B cell (primary cell): ENCODE measurements at regions not wholly inside any gene's neighbourhood (a gene's known extent, or its start where the extent isn't known, plus 50 kb on each side); places are given as distances from the start of the nearest gene placed in this dataset.

Experiments used
- ATAC-seq: fragments of 200-7000 bp; cut with Tn5 transposase; one replicate; pipeline ENCODE4 v1.10.0; 2021; ENCODE audit warnings: low read depth, mild to moderate bottlenecking, moderate number of reproducible peaks, moderate library complexity
- CTCF ChIA-PET: fragments of 350-600 bp; sonication (Branson Sonifier 250); formaldehyde crosslinking; loops from one replicate; lab custom pipeline; 2021; ENCODE audit warnings: antibody characterized with exemption, inconsistent platforms; lab: Charles Lee
- POLR2A ChIA-PET: fragments of 350-600 bp; sonication (Branson Sonifier 250); formaldehyde crosslinking; loops from one replicate; lab custom pipeline; 2021; ENCODE audit warnings: antibody characterized with exemption; lab: Charles Lee
- DNase-seq: peaks from one replicate; pipeline ENCODE4 v3.0.0; 2013
- H2AFZ ChIP-seq: 2 replicates; pipeline ENCODE4 v1.6.1; 2012; ENCODE audit warnings: mild to moderate bottlenecking, low read depth, low read length; ENCODE audit not compliant: insufficient read depth, poor library complexity, severe bottlenecking
- H3K27ac ChIP-seq, 2 donors: 1 replicate in 1 of 2; 2 replicates in 1 of 2; pipeline ENCODE4 v1.5.1; 2012 to 2013; ENCODE audit warnings: low read length in 2 of 2, mild to moderate bottlenecking in 2 of 2, moderate library complexity in 1 of 2
- H3K27me3 ChIP-seq, 4 experiments: fragments of 200-600 bp in 1 of 4; sonication (generic) in 1 of 4; replicated peaks in 1 of 4; 1 replicate in 2 of 4; 2 replicates in 2 of 4; pipeline versions ENCODE4 v1.6.1 to v1.7.0; 2013 to 2016; ENCODE audit warnings: low read length in 3 of 4, mild to moderate bottlenecking in 2 of 4, mixed read lengths in 1 of 4, moderate library complexity in 1 of 4; ENCODE audit not compliant: insufficient read depth in 4 of 4, control insufficient read depth in 3 of 4; ENCODE audit errors: control extremely low read depth in 1 of 4
- H3K36me3 ChIP-seq, 2 experiments: replicated peaks in 1 of 2; 1 replicate in 1 of 2; 2 replicates in 1 of 2; pipeline versions ENCODE4 v1.6.1 to v1.7.1; 2013; ENCODE audit warnings: low read length in 1 of 2; ENCODE audit not compliant: insufficient read depth in 2 of 2, control insufficient read depth in 1 of 2; ENCODE audit errors: control extremely low read depth in 1 of 2, extremely low read depth in 1 of 2
- H3K4me1 ChIP-seq, 2 donors: fragments of 200-600 bp in 1 of 2; sonication (generic) in 1 of 2; 1 replicate in 1 of 2; 2 replicates in 1 of 2; pipeline versions ENCODE4 v1.5.1 to v1.6.1; 2013 to 2017; ENCODE audit warnings: low read length in 2 of 2; ENCODE audit not compliant: control insufficient read depth in 2 of 2, insufficient read depth in 2 of 2
- H3K4me2 ChIP-seq: replicated peaks from 2 replicates; pipeline ENCODE3; 2012; ENCODE audit warnings: mild to moderate bottlenecking, low read depth, low read length; ENCODE audit not compliant: poor library complexity, severe bottlenecking
- H3K4me3 ChIP-seq, 5 experiments: fragments of 200-600 bp in 1 of 5; sonication (generic) in 1 of 5; 1 replicate in 3 of 5; 2 replicates in 2 of 5; pipeline versions ENCODE4 v1.5.1 to v1.7.0; 2011 to 2016; ENCODE audit warnings: low read length in 4 of 5, mild to moderate bottlenecking in 4 of 5, low read depth in 2 of 5, control low read depth in 1 of 5, moderate library complexity in 1 of 5; ENCODE audit not compliant: insufficient read depth in 1 of 5; ENCODE audit errors: control extremely low read depth in 1 of 5, extremely low read depth in 1 of 5
- H3K79me2 ChIP-seq: fragments of 200-600 bp; sonication (generic); one replicate; pipeline ENCODE4 v1.6.0; 2016; ENCODE audit warnings: low read length; ENCODE audit not compliant: control insufficient read depth, insufficient read depth
- H3K9ac ChIP-seq: fragments of 200-600 bp; sonication (generic); 2 replicates; pipeline ENCODE4 v1.6.1; 2017; ENCODE audit warnings: mild to moderate bottlenecking, low read length, moderate library complexity
- H3K9me3 ChIP-seq, 3 donors: one replicate each; pipeline versions ENCODE4 v1.6.1 to v1.7.1; 2013; ENCODE audit warnings: low read length in 2 of 3; ENCODE audit not compliant: control insufficient read depth in 2 of 3, insufficient read depth in 1 of 3; ENCODE audit errors: control extremely low read depth in 1 of 3
- H4K20me1 ChIP-seq: 2 replicates; pipeline ENCODE4 v1.6.0; 2012; ENCODE audit warnings: mild to moderate bottlenecking, low read length; ENCODE audit not compliant: insufficient read depth, control insufficient read depth, poor library complexity, severe bottlenecking
- H3K27ac Mint-ChIP-seq: one replicate; pipeline ENCODE4 v1.8.0; 2021; ENCODE audit warnings: mixed read lengths
- H3K27me3 Mint-ChIP-seq: one replicate; pipeline ENCODE4 v1.8.0; 2021; ENCODE audit warnings: mixed read lengths
- H3K4me1 Mint-ChIP-seq: one replicate; pipeline ENCODE4 v1.8.0; 2021; ENCODE audit warnings: mixed read lengths
- H3K4me3 Mint-ChIP-seq: one replicate; pipeline ENCODE4 v1.8.0; 2021; ENCODE audit warnings: mixed read lengths
- H3K9me3 Mint-ChIP-seq: one replicate; pipeline ENCODE4 v1.8.0; 2022; ENCODE audit warnings: mixed read lengths; ENCODE audit not compliant: insufficient read depth
- EZH2 ChIP-seq: IDR thresholded peaks from 2 replicates; pipeline ENCODE4 v1.6.1; 2012; ENCODE audit warnings: borderline replicate concordance, low read depth, mild to moderate bottlenecking, moderate library complexity, low read length; ENCODE audit not compliant: insufficient read depth, poor library complexity, severe bottlenecking
- WGBS: methylation state at CpG from one replicate; pipeline ENCODE4 v1.1.5; 2013; ENCODE audit warnings: missing lambda C conversion rate; ENCODE audit not compliant: insufficient coverage; 5-methylcytosine and 5-hydroxymethylcytosine counted together
- intact Hi-C: fragments of 100-400 bp; cut with micrococcal nuclease; formaldehyde crosslinking; loops from one replicate; pipeline ENCODE4 v1.10.0; 2022
- TF ChIP-seq, protein P1 (sequence below): fragments of 200-600 bp; IDR thresholded peaks from one replicate; pipeline ENCODE4 v1.8.0; 2022; ENCODE audit warnings: antibody characterized with exemption, mild to moderate bottlenecking

DNA sequence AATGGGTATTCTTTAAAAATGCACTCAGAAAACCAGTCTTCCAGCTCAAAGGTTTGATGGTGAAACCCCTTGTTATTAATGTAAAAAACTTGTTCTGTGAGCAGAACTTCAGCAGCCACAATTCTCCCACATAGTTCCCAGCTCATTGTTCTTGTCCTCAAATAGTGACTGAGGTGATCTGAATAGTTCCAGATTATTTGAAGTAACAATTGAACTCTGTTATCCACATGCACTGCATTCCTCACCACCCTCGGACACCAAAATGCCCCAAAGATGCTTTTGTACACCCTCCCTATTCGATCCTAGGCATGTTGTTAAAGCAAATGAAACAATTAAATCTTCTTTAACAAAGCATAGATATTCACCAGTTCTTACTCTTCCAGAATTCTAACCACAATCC, 2186.8 kb upstream of the CELF4 start:
- no peak overlapping the region for H3K9ac ChIP-seq
- H4K20me1 ChIP-seq, result no peaks in the 10 kb centered on the region
- no peak overlapping the region for H3K4me3 ChIP-seq
- H3K9me3 ChIP-seq, result peaks cover 0 to 19% (median 0%) of the 10 kb centered on the region in 3 donors
- no peaks in the 10 kb centered on the region for H3K79me2 ChIP-seq
- H3K36me3 ChIP-seq, result no peaks in the 10 kb centered on the region
- POLR2A ChIA-PET, result no interaction called here
- no peaks in the 10 kb centered on the region for H3K9me3 Mint-ChIP-seq
- no peak for TF ChIP-seq EZH2
- TF ChIP-seq, protein P1, sequence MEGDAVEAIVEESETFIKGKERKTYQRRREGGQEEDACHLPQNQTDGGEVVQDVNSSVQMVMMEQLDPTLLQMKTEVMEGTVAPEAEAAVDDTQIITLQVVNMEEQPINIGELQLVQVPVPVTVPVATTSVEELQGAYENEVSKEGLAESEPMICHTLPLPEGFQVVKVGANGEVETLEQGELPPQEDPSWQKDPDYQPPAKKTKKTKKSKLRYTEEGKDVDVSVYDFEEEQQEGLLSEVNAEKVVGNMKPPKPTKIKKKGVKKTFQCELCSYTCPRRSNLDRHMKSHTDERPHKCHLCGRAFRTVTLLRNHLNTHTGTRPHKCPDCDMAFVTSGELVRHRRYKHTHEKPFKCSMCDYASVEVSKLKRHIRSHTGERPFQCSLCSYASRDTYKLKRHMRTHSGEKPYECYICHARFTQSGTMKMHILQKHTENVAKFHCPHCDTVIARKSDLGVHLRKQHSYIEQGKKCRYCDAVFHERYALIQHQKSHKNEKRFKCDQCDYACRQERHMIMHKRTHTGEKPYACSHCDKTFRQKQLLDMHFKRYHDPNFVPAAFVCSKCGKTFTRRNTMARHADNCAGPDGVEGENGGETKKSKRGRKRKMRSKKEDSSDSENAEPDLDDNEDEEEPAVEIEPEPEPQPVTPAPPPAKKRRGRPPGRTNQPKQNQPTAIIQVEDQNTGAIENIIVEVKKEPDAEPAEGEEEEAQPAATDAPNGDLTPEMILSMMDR, result no peak
- no peak overlapping the region for H3K4me3 Mint-ChIP-seq
- DNase-seq (no peak), ATAC-seq (no peak)
- no CpG with 5 or more reads among the region's 2 CpGs for WGBS
- H3K27me3 Mint-ChIP-seq, result no peaks in the 10 kb centered on the region
- no peak overlapping the region for H3K4me2 ChIP-seq
- no peaks in the 10 kb centered on the region for H3K27me3 ChIP-seq
- H3K4me1 ChIP-seq, result no peaks in the 10 kb centered on the region
- no peak overlapping the region for H3K27ac ChIP-seq
- CTCF ChIA-PET, result no interaction called here
- no peak overlapping the region for H3K27ac Mint-ChIP-seq
- H3K4me1 Mint-ChIP-seq, result no peaks in the 10 kb centered on the region
- intact Hi-C loops, result no loop called here
- no peak overlapping the region for H2AFZ ChIP-seq

DNA sequence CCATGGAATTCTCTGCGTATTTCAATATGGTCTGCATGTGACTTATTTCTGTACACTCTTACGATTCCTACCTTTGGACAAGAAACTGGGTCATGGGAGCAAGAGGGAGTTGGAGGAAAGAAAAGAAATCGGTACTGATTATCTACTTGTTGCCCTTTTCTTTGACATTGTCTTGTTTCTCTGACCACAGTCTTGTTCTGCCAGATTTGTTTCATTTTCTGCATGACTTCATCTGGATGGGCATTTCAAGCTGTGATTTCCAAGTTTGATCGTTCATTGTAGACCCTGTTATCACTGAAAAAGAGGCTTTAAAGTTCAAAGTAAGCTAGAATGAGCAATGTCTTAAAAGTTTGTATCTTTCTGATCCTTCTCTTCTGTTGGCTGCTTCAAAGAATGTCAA, 2186.3 kb upstream of the CELF4 start:
- no peaks in the 10 kb centered on the region for H4K20me1 ChIP-seq
- DNase-seq, result no peak
- H3K27ac ChIP-seq, result no peak overlapping the region
- no peaks in the 10 kb centered on the region for H3K79me2 ChIP-seq
- H3K9me3 ChIP-seq, result peaks cover 0 to 19% (median 0%) of the 10 kb centered on the region in 3 donors
- no peak for ATAC-seq
- no peak overlapping the region for H3K4me3 Mint-ChIP-seq
- H3K4me1 Mint-ChIP-seq, result no peaks in the 10 kb centered on the region
- no peak for TF ChIP-seq EZH2
- TF ChIP-seq, protein P1, result no peak
- no peak overlapping the region for H2AFZ ChIP-seq
- no peaks in the 10 kb centered on the region for H3K9me3 Mint-ChIP-seq
- ChIA-PET CTCF (no interaction called here), POLR2A (no interaction called here)
- intact Hi-C loops, result no loop called here
- no peak overlapping the region for H3K4me2 ChIP-seq
- H3K4me1 ChIP-seq, result no peaks in the 10 kb centered on the region
- H3K36me3 ChIP-seq, result no peaks in the 10 kb centered on the region
- no peak overlapping the region for H3K27ac Mint-ChIP-seq
- H3K4me3 ChIP-seq, result no peak overlapping the region
- WGBS, result 87% methylated on average over 3 of the region's 4 CpGs
- no peaks in the 10 kb centered on the region for H3K27me3 Mint-ChIP-seq
- H3K27me3 ChIP-seq, result no peaks in the 10 kb centered on the region
- H3K9ac ChIP-seq, result no peak overlapping the region
